Stimulated activated CD4-positive, alpha-beta T cell treated with anti-CD3 and anti-CD28 coated beads, Interleukin-1b, Interleukin-23, amount 100 ng/mL, for 48 hours (primary cell): ENCODE measurements at regions not wholly inside any gene's neighbourhood (a gene's known extent, or its start where the extent isn't known, plus 50 kb on each side); places are given as distances from the start of the nearest gene placed in this dataset.

Experiments
- DNase-seq: peaks from one replicate; pipeline ENCODE4 v3.0.0-alpha.2; 2020

DNA sequence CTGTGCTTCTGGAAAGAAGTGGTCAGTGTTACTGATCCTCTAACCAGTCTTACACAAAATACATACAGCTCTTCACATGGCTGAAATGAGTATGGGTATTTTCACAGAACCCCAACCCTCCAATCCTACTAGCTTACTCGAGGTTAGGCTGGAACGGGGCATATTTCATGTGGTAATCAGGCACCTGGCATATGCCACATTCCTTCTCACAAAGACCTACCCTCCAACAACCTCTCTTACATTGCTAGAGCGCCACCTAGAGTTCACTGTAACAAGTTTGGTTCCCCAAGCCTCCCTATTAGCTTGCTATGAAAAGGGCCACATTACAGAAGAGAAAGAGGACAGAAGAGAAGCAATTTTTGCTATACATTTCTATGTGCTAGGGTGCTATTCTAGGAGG lies 597.3 kb downstream of the PRELID2 start:
- no peak for DNase-seq

- DNase-seq = no peak
These were observed 598.2 kb downstream of the PRELID2 start for GRCh38 chr5:145236983-145237382.

- DNase-seq = no peak
These were observed 599.0 kb downstream of the PRELID2 start for GRCh38 chr5:145236127-145236526.

- no peak for DNase-seq
These were observed 601.7 kb downstream of the PRELID2 start for GRCh38 chr5:145233461-145233860.

- no peak for DNase-seq
These were observed 604.4 kb downstream of the PRELID2 start for GRCh38 chr5:145230781-145231180.

DNA sequence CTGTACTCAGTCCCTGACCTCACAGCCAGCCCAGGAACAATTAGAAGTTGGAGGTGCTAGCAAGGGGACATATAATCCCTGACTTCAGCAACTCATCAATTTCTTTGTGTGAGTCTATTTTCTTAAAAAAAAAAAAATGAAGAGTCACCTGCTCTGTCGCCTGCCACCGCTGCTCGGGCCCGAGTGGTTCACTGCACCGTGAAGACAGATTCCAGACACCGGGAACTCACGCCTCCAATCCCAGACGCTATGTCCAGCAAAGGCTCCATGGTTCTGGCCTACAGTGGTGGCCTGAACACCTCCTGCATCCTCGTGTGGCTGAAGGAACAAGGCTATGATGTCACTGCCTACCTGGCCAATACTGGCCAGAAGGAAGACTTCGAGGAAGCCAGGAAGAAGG lies 606.6 kb downstream of the PRELID2 start:
- no peak for DNase-seq

- no peak for DNase-seq
These were observed 607.3 kb downstream of the PRELID2 start for GRCh38 chr5:145227881-145228280.

DNA sequence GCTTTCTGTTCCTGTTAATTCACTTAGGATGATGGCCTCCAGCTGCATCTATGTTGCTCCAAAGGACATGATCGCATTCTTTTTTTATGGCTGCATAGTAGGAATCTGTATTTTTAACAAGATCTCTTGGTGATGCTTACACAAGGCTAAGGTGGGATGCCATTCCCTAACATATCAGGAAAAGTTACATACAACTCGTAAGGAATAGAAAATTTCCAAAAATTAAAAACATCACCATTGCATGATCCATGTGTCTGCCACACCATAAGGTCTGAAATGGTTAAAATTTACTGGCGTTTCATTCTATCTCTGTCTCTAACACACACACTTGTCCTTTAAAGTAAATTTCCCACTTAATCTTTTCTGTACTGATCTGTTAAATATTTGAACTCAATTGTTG lies 608.4 kb downstream of the PRELID2 start:
- no peak for DNase-seq

- no peak for DNase-seq
These were observed 609.6 kb downstream of the PRELID2 start for GRCh38 chr5:145225529-145225928.

- no peak for DNase-seq
These were observed 611.6 kb downstream of the PRELID2 start for GRCh38 chr5:145223582-145223981.

DNA sequence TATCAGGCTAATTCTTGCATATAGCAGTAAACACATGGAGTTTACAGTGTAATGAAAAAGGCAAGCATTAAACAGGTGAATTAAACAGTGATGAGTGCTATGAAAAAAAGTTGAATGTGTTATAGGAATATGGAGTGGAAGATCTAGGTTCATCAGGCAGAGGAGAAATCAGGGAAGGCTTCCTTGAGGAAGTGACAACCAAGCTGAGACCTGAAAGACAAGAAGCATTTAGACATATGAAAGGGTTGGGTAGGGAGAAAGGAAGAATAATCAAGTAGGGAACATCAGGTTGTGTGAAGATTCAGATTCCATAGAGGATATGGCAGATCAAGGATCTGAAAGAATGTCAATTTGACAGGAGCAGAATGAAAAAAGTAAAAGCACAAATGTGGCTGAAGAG lies 612.5 kb downstream of the PRELID2 start:
- DNase-seq = no peak

- DNase-seq = no peak
These were observed 613.7 kb downstream of the PRELID2 start for GRCh38 chr5:145221416-145221815.

DNA sequence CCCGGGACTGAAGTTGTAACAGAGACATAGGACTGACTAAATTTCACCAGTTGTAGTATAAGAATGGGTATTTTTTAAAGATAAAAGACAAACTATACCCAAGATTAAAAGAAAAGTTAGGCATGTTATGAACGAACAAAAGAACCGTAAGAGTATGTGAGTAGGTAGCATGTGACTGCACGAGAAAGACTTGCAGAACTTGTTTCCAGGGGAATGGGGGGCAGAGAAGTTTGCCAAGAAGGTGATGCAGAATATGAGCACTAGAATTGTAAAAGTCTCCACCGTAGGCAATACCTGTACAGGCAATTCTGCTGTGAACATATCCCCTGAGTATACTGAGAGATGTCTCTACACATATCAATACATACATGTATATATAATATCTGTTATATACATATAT lies 614.7 kb downstream of the PRELID2 start:
- no peak for DNase-seq

- DNase-seq = no peak
These were observed 616.2 kb downstream of the PRELID2 start for GRCh38 chr5:145218982-145219381.

DNA sequence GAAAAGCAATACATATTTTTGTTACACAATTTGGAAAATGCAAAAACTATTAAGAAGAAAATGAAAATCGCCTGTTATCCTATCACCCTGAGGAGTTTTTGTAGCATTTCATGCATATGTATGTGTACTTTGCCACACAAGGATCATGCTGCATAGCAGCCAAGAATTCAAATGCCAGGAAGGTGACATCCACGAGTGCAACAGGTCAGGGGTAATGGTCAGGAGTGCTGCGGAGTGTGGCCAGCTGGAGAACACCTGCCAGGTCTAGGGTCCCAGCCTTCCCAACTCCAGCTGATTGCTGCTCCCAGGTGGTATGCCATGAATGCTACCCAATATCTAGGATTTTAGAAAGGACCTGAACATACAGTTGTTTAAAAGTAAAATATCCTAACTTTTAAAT lies 617.1 kb downstream of the PRELID2 start:
- no peak for DNase-seq

GRCh38 chr5:145210020-145210419 lies 625.1 kb downstream of the PRELID2 start:
- no peak for DNase-seq

DNA sequence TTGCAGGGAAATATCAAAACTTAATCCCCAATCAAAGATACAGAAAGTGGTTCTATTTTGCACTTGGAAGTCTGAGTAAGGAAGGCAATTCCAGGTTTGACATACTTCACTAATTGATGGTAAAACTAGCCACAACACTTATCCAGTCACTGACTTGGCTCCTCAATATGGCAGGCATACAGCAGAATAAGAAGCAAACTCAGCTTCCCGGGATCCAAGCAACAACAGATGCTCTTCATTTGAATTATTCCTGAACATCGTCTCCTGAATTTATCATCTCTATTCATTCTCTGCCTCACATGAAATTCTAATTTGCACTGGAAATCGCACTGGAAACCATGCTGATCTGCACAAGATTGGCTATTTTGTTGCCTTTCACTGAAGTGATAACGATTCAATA lies 629.6 kb downstream of the PRELID2 start:
- no peak for DNase-seq

DNA sequence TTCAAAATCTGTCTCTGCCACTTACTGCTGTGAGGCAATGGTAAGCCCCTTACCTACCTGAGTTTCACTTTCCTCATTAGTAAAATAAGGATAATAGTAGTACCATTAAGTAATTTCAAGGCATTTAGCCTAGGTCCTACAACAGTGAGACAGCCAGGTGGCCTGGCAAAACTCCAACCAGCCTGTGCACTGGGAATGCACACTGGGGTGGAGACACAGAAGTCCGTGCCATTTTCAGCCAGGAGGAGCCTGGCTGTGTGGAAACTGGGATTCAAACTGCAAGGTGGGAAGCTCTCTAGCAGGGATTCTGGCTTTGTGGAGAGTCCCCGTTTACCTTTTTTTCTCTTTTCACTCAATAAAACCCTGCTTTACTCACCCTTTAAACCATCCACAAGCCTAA lies 630.4 kb downstream of the PRELID2 start:
- DNase-seq = no peak

DNA sequence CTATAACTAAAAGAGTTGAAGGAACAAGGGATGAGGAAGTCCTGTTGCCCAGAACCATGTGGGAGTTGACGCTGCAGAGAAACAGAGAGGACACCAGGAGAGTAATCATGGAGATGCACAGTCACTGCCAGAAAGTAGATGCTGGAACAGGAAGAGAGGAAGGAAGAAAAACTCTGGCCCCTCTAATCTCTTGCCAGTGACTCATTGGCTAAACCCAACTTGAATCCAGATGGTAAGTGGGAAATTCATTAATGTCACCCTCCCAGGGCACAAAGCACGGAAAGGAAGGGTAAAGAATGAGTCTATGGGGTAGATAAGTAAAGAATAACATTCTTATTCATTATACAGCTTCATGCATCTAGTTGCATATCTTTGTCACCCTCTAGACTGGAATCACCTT lies 631.9 kb downstream of the PRELID2 start:
- DNase-seq = no peak

DNA sequence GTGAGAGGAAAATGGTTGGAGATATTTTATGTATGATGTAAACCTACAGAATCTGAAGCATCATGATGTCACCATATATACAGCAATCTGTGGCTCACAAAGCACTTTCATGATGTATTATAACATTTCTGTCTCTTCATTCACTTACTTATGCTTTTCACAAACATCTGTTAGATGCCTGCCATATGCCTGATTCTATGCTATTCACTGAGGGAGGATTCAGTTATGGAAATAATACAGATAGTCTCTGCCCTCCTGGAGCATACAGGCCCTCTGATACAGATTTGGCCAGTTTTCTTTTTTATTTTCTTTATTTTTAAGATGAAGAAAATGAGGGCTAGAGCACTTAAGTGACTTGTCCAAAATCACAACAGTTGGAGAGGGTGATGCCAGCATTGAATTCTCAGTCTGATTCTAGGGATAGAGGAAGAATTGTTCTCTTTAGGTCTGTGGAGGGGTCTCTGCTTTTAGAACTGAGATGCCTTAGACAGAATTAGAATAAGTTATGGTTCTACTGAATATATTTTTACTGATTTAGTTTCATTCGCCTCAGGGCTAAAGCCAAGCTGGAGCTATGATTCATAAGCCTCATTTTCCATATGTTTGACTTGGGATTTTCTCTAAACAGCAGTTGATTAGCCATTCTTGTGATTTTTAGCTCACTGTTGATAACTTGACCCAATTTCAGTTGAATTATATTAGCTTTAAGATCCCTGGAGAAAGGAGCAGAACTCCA lies 636.4 kb downstream of the PRELID2 start:
- DNase-seq = no peak

GRCh38 chr5:145189746-145190145 lies 645.4 kb downstream of the PRELID2 start:
- DNase-seq = no peak

- DNase-seq = no peak
These were observed 654.8 kb downstream of the PRELID2 start for GRCh38 chr5:145180371-145180770.

GRCh38 chr5:145178641-145179523 lies 656.3 kb downstream of the PRELID2 start:
- no peak for DNase-seq

DNA sequence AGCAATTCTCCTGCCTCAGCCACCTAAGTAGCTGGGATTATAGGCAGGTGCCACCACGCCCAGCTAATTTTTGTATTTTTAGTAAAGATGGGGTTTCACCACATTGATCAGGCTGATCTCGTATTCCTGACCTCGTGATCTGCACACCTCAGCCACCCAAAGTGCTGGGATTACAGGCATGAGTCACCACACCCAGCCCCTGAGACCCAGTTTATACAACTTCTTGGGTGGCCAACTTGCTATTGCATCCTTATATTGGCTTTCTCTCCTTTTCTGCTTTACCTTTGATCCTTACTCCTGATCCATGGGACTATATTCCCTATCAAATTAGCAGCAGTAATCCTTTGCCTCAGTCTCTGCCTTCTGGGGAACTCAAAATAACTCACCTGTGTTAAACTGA lies 659.1 kb downstream of the PRELID2 start:
- no peak for DNase-seq
